BLaER1 treated with 17β-estradiol and CSF1 and Interleukin-3, amounts not matched to agents 10 nM and 100 nM (cell line): ENCODE measurements at regions not wholly inside any gene's neighbourhood (a gene's known extent, or its start where the extent isn't known, plus 50 kb on each side); places are given as distances from the start of the nearest gene placed in this dataset.
"Not testable (repeated sequence)": the region's sequence is repeated elsewhere in the genome, so short reads cannot be mapped to it uniquely, and the experiment has no call there.

Source experiments
- H3K27ac ChIP-seq, 11 experiments: shearing (Covaris generic); formaldehyde crosslinking; 2 replicates each; pipeline ENCODE4 v1.8.1; 2022
- H3K27me3 ChIP-seq, 11 experiments: shearing (Covaris generic); formaldehyde crosslinking; 2 replicates each; pipeline ENCODE4 v1.8.1; 2022
- H3K36me3 ChIP-seq, 11 experiments: shearing (Covaris generic); formaldehyde crosslinking; 2 replicates each; pipeline ENCODE4 v1.8.1; 2022
- H3K4me1 ChIP-seq, 10 experiments: shearing (Covaris generic); formaldehyde crosslinking; 2 replicates each; pipeline ENCODE4 v1.8.1; 2022
- H3K4me2 ChIP-seq, 11 experiments: shearing (Covaris generic); formaldehyde crosslinking; 2 replicates each; pipeline ENCODE4 v1.8.1; 2022
- H3K4me3 ChIP-seq, 10 experiments: shearing (Covaris generic); formaldehyde crosslinking; 2 replicates each; pipeline ENCODE4 v1.8.1; 2022
- H3K9ac ChIP-seq, 11 experiments: shearing (Covaris generic); formaldehyde crosslinking; 2 replicates each; pipeline ENCODE4 v1.8.1; 2022
- H3K9me3 ChIP-seq, 11 experiments: shearing (Covaris generic); formaldehyde crosslinking; replicated peaks in 1 of 11; 2 replicates each; pipeline ENCODE4 v1.8.1; 2022
- H4K20me1 ChIP-seq, 11 experiments: shearing (Covaris generic); formaldehyde crosslinking; 2 replicates each; pipeline ENCODE4 v1.8.1; 2022
- Cebpa-rat ChIP-seq, 11 experiments: shearing (Covaris generic); IDR thresholded peaks; 2 replicates each; pipeline ENCODE4 v1.8.1; 2022

GRCh38 chr7:8353991-8354390 lies 79.4 kb upstream of the NXPH1 start:
- Histone ChIP-seq H3K27me3 (no peaks in the 10 kb centered on the region), H3K4me2 (no peak overlapping the region), H3K9ac (no peak overlapping the region), H3K27ac (no peak overlapping the region), H3K4me1 (no peaks in the 10 kb centered on the region), H3K4me3 (no peak overlapping the region), H4K20me1 (no peaks in the 10 kb centered on the region), H3K36me3 (no peaks in the 10 kb centered on the region), H3K9me3 (0 out of 22 replicates have a peak, but pooled peaks cover 0 to under 1% (median 0%) of the 10 kb centered on the region in 11 experiments)
- TF ChIP-seq Cebpa-rat (IDR thresholded peaks at IDR 0.05) = no peak

DNA sequence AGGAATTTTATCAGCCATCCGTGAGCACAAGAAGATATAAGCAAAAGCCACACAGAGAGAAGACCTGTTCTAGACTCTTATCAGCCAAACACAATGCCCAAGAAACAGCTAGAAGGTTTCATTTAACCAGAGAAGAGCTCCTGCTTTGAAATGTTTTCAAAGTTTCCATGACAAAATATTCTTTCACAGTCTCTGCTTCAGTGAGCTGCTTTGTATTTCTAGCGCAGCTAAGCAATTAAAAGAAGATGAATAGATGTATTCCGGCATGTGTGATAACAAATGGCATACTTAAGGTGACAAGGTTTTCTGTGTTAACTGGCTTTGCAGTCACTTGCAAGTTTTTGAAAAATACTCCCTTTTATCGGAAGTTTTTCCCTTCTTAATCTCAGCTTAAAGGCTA lies 78.9 kb upstream of the NXPH1 start:
- no peak overlapping the region for H3K4me2 ChIP-seq

GRCh38 chr7:8356071-8356470 lies 77.3 kb upstream of the NXPH1 start:
- Histone ChIP-seq H3K27me3 (no peaks in the 10 kb centered on the region), H3K27ac (no peak overlapping the region), H3K4me3 (no peak overlapping the region), H3K9me3 (peaks cover 0 to 7% (median 0%) of the 10 kb centered on the region in 11 experiments; a peak in 3 of 22 replicates), H3K4me1 (no peaks in the 10 kb centered on the region), H3K4me2 (no peak overlapping the region), H3K9ac (no peak overlapping the region), H3K36me3 (no peaks in the 10 kb centered on the region), H4K20me1 (no peaks in the 10 kb centered on the region)
- TF ChIP-seq Cebpa-rat (IDR thresholded peaks at IDR 0.05) = no peak

More for the DNA sequence above, 78.9 kb upstream of the NXPH1 start:
- Histone ChIP-seq H3K9ac (no peak overlapping the region), H3K9me3 (peaks cover 0 to 6% (median 0%) of the 10 kb centered on the region in 11 experiments; a peak in 3 of 22 replicates), H3K27me3 (no peaks in the 10 kb centered on the region), H3K4me3 (no peak overlapping the region), H4K20me1 (no peaks in the 10 kb centered on the region), H3K36me3 (no peaks in the 10 kb centered on the region), H3K4me1 (no peaks in the 10 kb centered on the region), H3K27ac (no peak overlapping the region)
- TF ChIP-seq Cebpa-rat (IDR thresholded peaks at IDR 0.05) = no peak

DNA sequence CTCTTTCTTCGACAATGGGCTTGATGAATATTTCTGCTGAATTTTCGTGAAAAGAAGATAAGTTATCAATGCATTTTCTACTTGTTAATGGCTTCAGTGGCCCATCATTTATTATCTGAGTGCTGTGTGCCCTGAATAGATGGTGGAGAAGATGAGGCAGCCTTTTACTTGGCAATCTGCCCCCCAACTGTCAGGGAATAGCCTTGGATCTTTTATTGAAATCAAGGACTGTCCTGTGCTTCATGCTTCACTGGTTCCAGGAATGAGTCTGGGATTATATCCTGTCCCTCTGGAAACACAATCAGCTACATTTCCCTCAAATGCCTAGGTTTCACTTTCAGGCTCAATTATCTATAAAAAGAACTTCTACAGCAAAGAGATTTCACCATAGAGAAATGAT lies 75.9 kb upstream of the NXPH1 start:
- Histone ChIP-seq H3K27me3 (no peaks in the 10 kb centered on the region), H3K4me3 (no peak overlapping the region), H3K27ac (no peak overlapping the region), H3K9me3 (peaks cover 0 to 7% (median 0%) of the 10 kb centered on the region in 11 experiments; a peak in 3 of 22 replicates), H4K20me1 (no peaks in the 10 kb centered on the region), H3K4me2 (no peak overlapping the region), H3K36me3 (no peaks in the 10 kb centered on the region), H3K9ac (no peak overlapping the region), H3K4me1 (no peaks in the 10 kb centered on the region)
- no peak for TF ChIP-seq Cebpa-rat (IDR thresholded peaks at IDR 0.05)

DNA sequence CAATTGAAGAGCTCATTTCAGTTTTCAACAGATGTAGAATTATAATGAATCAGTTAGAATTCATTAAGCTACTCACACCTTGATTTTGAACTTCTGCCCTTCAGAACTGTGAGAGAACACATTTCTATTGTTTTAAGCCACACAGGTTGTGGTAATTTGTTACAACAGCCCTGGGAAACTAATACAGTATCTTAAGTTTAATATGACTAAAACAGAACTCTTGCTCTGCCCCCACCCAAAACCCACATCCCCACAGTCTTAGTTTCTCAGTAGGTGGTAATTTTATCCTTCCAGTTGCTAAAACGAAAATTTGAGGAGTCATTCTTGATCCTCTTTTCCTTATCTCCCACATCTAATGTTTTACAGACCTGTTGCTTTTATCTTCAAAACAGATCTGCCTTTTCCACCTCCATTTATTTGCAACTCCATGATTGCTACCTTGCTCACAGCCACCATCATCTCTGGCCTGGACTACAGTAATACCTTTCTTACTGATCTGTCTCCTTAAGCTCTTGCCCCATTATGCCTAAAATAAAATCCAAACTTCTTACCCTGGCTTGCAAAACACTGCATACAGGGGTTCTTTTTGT lies 72.8 kb upstream of the NXPH1 start:
- no peaks in the 10 kb centered on the region for H3K27me3 ChIP-seq
- H3K9me3 ChIP-seq = peaks cover 0 to 7% (median 0%) of the 10 kb centered on the region in 11 experiments; a peak in 3 of 22 replicates
- TF ChIP-seq Cebpa-rat (IDR thresholded peaks at IDR 0.05) = no peak
- H3K4me3 ChIP-seq = no peak overlapping the region
- no peaks in the 10 kb centered on the region for H3K36me3 ChIP-seq
- H4K20me1 ChIP-seq = no peaks in the 10 kb centered on the region
- H3K4me2 ChIP-seq = no peak overlapping the region
- H3K27ac ChIP-seq = no peak overlapping the region
- H3K9ac ChIP-seq = no peak overlapping the region
- peaks cover 0 to 10% (median 2%) of the 10 kb centered on the region in 10 experiments; a peak in 4 of 20 replicates for H3K4me1 ChIP-seq

DNA sequence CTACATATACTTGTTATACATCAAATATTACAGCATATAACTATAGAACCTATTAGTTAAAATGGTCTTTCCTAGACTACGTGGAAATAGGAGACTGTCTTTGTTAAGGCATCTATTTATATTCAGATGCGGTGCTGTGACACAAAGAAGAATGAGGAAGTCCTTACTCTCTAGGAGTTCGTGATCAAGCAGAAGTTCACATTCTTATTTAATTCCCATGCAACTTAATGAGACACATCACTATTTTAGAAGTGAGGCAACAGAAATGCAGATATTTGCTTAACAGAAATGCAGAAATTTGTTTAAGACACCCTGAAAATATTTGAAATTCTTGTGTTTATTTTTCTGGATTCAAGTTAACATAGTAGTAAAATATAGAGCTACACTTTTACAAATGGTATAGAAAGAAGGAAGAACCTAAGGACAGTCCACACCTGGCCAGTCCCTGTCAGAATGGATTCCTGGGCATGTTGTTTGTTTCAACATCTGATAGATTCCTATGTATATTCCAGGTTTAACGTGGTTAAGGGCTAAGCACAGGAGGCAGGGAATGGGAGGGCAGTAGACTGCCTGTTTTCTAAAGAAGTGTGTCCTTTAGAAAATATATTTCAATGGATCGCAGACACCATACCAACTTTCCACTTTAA lies 70.6 kb upstream of the NXPH1 start:
- Histone ChIP-seq H3K27ac (no peak overlapping the region), H3K9ac (no peak overlapping the region)
- TF ChIP-seq Cebpa-rat (IDR thresholded peaks at IDR 0.05) = no peak

GRCh38 chr7:8363407-8364015 lies 69.9 kb upstream of the NXPH1 start:
- H3K27ac ChIP-seq = no peak overlapping the region
- no peaks in the 10 kb centered on the region for H3K36me3 ChIP-seq
- H3K4me3 ChIP-seq = no peak overlapping the region
- peaks cover 0 to 7% (median 0%) of the 10 kb centered on the region in 11 experiments; a peak in 3 of 22 replicates for H3K9me3 ChIP-seq
- TF ChIP-seq Cebpa-rat (IDR thresholded peaks at IDR 0.05) = no peak
- peak overlapping the region in 1 of 11 experiments; percentile 6; a peak in 1 of 22 replicates for H3K4me2 ChIP-seq
- H3K4me1 ChIP-seq = peaks cover 0 to 10% (median 2%) of the 10 kb centered on the region in 10 experiments; a peak in 4 of 20 replicates
- no peak overlapping the region for H3K9ac ChIP-seq
- H3K27me3 ChIP-seq = no peaks in the 10 kb centered on the region
- H4K20me1 ChIP-seq = no peaks in the 10 kb centered on the region

More for the DNA sequence above, 70.6 kb upstream of the NXPH1 start:
- H3K4me3 ChIP-seq = no peak overlapping the region
- no peaks in the 10 kb centered on the region for H4K20me1 ChIP-seq
- H3K4me2 ChIP-seq = peak overlapping the region in 2 of 11 experiments; percentile 6 to 13; a peak in 1 of 22 replicates
- H3K36me3 ChIP-seq = no peaks in the 10 kb centered on the region
- H3K4me1 ChIP-seq = peaks cover 0 to 10% (median 2%) of the 10 kb centered on the region in 10 experiments; a peak in 4 of 20 replicates
- H3K9me3 ChIP-seq = peaks cover 0 to 7% (median 0%) of the 10 kb centered on the region in 11 experiments; a peak in 3 of 22 replicates
- no peaks in the 10 kb centered on the region for H3K27me3 ChIP-seq

GRCh38 chr7:8365499-8366110 lies 67.8 kb upstream of the NXPH1 start:
- H4K20me1 ChIP-seq = no peaks in the 10 kb centered on the region
- no peaks in the 10 kb centered on the region for H3K27me3 ChIP-seq

DNA sequence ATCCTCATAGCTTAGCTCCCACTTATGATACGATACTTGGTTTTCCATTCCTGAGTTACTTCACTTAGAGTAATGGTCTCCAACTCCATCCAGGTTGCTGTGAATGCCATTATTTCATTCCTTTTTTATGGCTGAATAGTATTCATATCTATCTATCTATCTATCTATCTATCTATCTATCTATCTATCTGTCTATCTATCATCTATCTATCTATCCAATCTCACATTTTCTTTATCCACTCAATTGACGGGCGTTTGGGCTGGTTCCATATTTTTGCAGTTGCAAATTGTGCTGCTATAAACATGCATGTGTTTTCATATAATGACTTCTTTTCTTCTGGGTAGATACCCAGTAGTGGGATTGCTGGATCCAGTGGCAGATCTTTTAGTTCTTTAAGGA lies 65.4 kb upstream of the NXPH1 start:
- not testable (repeated sequence) for H3K36me3 ChIP-seq, H3K9me3 ChIP-seq, H3K4me3 ChIP-seq, H3K27ac ChIP-seq, H4K20me1 ChIP-seq, H3K9ac ChIP-seq, H3K4me2 ChIP-seq, H3K27me3 ChIP-seq
- H3K4me1 ChIP-seq = peaks cover 0 to 16% (median 8%) of the 10 kb centered on the region in 10 experiments; a peak in 13 of 20 replicates

More at GRCh38 chr7:8365499-8366110, 67.8 kb upstream of the NXPH1 start:
- Histone ChIP-seq H3K4me1 (peaks cover 0 to 10% (median 2%) of the 10 kb centered on the region in 10 experiments; a peak in 4 of 20 replicates), H3K27ac (no peak overlapping the region), H3K9ac (no peak overlapping the region), H3K4me2 (no peak overlapping the region), H3K9me3 (no peaks in the 10 kb centered on the region), H3K36me3 (no peaks in the 10 kb centered on the region), H3K4me3 (no peak overlapping the region)
- no peak for TF ChIP-seq Cebpa-rat (IDR thresholded peaks at IDR 0.05)
